PC-9 (cell line): ENCODE measurements at regions not wholly inside any gene's neighbourhood (a gene's known extent, or its start where the extent isn't known, plus 50 kb on each side); places are given as distances from the start of the nearest gene placed in this dataset.

Experiments used
- CTCF ChIP-seq: fragments of 200-600 bp; sonication (generic); conservative IDR thresholded peaks from 2 replicates; pipeline ENCODE4 v1.6.1; 2017; ENCODE audit warnings: mixed run types, antibody characterized with exemption, mild to moderate bottlenecking, moderate library complexity
- EZH2 ChIP-seq: fragments of 200-600 bp; sonication (generic); IDR thresholded peaks from 2 replicates; pipeline ENCODE4 v1.8.0; 2017; ENCODE audit warnings: antibody characterized with exemption, low read depth

GRCh38 chr7:138282997-138283396 lies 177.1 kb upstream of the TRIM24 start:
- TF ChIP-seq CTCF = no peak
- no peak for TF ChIP-seq EZH2
